ENCODE measurements at regions not wholly inside any gene's neighbourhood (a gene's known extent, or its start where the extent isn't known, plus 50 kb on each side); places are given as distances from the start of the nearest gene placed in this dataset.

- TF ChIP-seq POLR2A (IDR thresholded peaks at IDR 0.05; ENCODE audit: control extremely low read depth in 1 of 2, low read depth in 2 of 2, low read length in 2 of 2) = no peak
Measured at GRCh38 chr2:34037157-34037556, 438.1 kb upstream of the FAM98A start (continued).

DNA sequence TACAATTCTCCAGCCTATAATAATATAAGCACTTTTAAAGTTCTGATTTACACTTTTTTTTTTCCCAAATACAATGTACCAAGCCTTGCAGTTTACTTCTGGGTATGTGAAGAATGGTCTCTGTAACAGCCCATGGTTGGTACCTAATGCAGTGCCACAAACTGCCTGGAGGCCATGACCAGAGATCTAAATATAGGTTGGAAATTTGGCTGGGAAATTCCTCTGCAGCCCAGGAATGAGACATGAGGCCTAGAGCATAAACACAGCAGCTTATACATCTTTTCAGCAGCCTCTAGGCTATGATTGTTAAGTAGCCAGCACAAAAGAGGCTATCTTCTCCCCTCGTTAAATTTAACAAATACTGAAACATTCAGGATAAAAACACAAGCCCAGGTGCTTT is 432.0 kb upstream of the FAM98A start:
- DNase-seq (ENCODE audit: low read depth in 1 of 2, low spot score in 2 of 2) (no peak), FAIRE-seq (no peak)
- Histone ChIP-seq H3K9ac (replicated peaks in 1 of 4; ENCODE audit: extremely low read depth in 1 of 4, low read depth in 3 of 4, low read length in 3 of 4) (no peak overlapping the region), H2BK5ac (ENCODE audit: low read depth, low read length) (no peak overlapping the region), H4K8ac (ENCODE audit: extremely low read depth, insufficient read depth, low read length) (no peak overlapping the region), H3K23me2 (ENCODE audit: low read depth, low read length) (no peaks in the 10 kb centered on the region), H2BK120ac (replicated peaks; ENCODE audit: low read depth, low read length) (no peak overlapping the region), H2AK5ac (ENCODE audit: low read depth, low read length) (no peak overlapping the region), H3K4ac (replicated peaks; ENCODE audit: insufficient read length, low read depth, low read length) (no peak overlapping the region), H2BK12ac (ENCODE audit: low read depth, low read length) (no peak overlapping the region), H2BK15ac (ENCODE audit: low read length) (no peak overlapping the region), H2BK20ac (ENCODE audit: low read length) (no peak overlapping the region), H3K27me3 (replicated peaks in 1 of 4; ENCODE audit: control insufficient read depth in 3 of 4, extremely low read depth in 1 of 4, insufficient read depth in 3 of 4, low read length in 3 of 4) (no peaks in the 10 kb centered on the region), H2AFZ (ENCODE audit: low read length) (no peak overlapping the region), H3K18ac (ENCODE audit: extremely low read depth, low read length) (no peak overlapping the region), H3K9me3 (ENCODE audit: insufficient read depth in 2 of 2, low read depth in 1 of 2, low read length in 1 of 2) (no peaks in the 10 kb centered on the region), H3K56ac (replicated peaks; ENCODE audit: insufficient read length, low read depth, low read length) (no peak overlapping the region), H4K5ac (ENCODE audit: insufficient read length, low read depth, low read length) (no peak overlapping the region), H3K23ac (ENCODE audit: insufficient read length) (no peak overlapping the region), H3K4me3 (ENCODE audit: extremely low read depth in 1 of 4, insufficient read depth in 2 of 4, low read depth in 3 of 4, low read length in 4 of 4) (no peak overlapping the region), H4K20me1 (replicated peaks in 1 of 2; ENCODE audit: control insufficient read depth in 1 of 2, insufficient read depth in 2 of 2, low read length in 2 of 2) (no peaks in the 10 kb centered on the region), H3K4me1 (replicated peaks in 1 of 4; ENCODE audit: control insufficient read depth in 3 of 4, insufficient read depth in 4 of 4, low read length in 3 of 4) (no peaks in the 10 kb centered on the region), H3K36me3 (ENCODE audit: control insufficient read depth in 2 of 4, insufficient read depth in 4 of 4, low read length in 3 of 4) (no peaks in the 10 kb centered on the region), H4K91ac (replicated peaks; ENCODE audit: insufficient read length, low read length) (no peak overlapping the region), H3K4me2 (ENCODE audit: insufficient read depth in 1 of 2, low read depth in 2 of 2, low read length in 2 of 2) (no peak overlapping the region), H3K27ac (ENCODE audit: low read depth, low read length) (no peak overlapping the region), H3K79me1 (ENCODE audit: low read depth, low read length) (no peaks in the 10 kb centered on the region), H3K79me2 (ENCODE audit: control insufficient read depth in 1 of 2, insufficient read depth in 2 of 2, low read length in 2 of 2) (no peaks in the 10 kb centered on the region), H3K14ac (ENCODE audit: insufficient read length) (no peak overlapping the region)
- no peak for TF ChIP-seq HDAC2 (IDR thresholded peaks at IDR 0.05; ENCODE audit: borderline replicate concordance in 1 of 2, low read depth in 2 of 2, low read length in 2 of 2)
- TF ChIP-seq SIRT6 (IDR thresholded peaks at IDR 0.05; ENCODE audit: low read length) = no peak
- no peak for TF ChIP-seq GTF2F1 (IDR thresholded peaks at IDR 0.05; ENCODE audit: borderline replicate concordance, low read depth, low read length)
- TF ChIP-seq CBX8 (IDR thresholded peaks at IDR 0.05; ENCODE audit: borderline replicate concordance, low read depth, low read length) = no peak
- TF ChIP-seq SP1 (IDR thresholded peaks at IDR 0.05; ENCODE audit: low read depth, low read length) = no peak
- TF ChIP-seq JUND (IDR thresholded peaks at IDR 0.05; ENCODE audit: low read length) = no peak
- no peak for TF ChIP-seq GABPA (IDR thresholded peaks at IDR 0.05; ENCODE audit: borderline replicate concordance, insufficient read depth, low read length)
- no peak for TF ChIP-seq NANOG (IDR thresholded peaks at IDR 0.05; ENCODE audit: insufficient read depth, low read depth, low read length, poor library complexity, severe bottlenecking)
- TF ChIP-seq CTCF (IDR thresholded peaks at IDR 0.05; ENCODE audit: control extremely low read depth in 1 of 3, insufficient read depth in 1 of 3, low read depth in 1 of 3, low read length in 3 of 3) = no peak
- TF ChIP-seq SUZ12 (IDR thresholded peaks at IDR 0.05; ENCODE audit: low read length) = no peak
- 95% methylated on average over 1 of the region's 1 CpG; no CpG with 5 or more reads in 1 of the 2 experiments for WGBS, 2 experiments (ENCODE audit: extremely low coverage in 1 of 2, insufficient coverage in 1 of 2, insufficient read length in 1 of 2, insufficient replicate concordance in 2 of 2, low coverage in 1 of 2, low lambda C conversion rate in 2 of 2, missing lambda C conversion rate in 1 of 2)
- ChIA-PET CTCF (ENCODE audit: partially characterized antibody) (no interaction called here), POLR2A (ENCODE audit: partially characterized antibody) (no interaction called here)

Data from H1 (cell line).